ENCODE measurements at regions not wholly inside any gene's neighbourhood (a gene's known extent, or its start where the extent isn't known, plus 50 kb on each side); places are given as distances from the start of the nearest gene placed in this dataset.

GRCh38 chr6:22849921-22850320 lies 280.6 kb downstream of the HDGFL1 start:
- Mint-ChIP-seq H3K9me3 (ENCODE audit: unreplicated experiment) (no peaks in the 10 kb centered on the region), H3K27me3 (ENCODE audit: insufficient read depth, unreplicated experiment) (no peaks in the 10 kb centered on the region), H3K36me3 (ENCODE audit: insufficient read depth, unreplicated experiment) (no peaks in the 10 kb centered on the region), H3K4me1 (ENCODE audit: insufficient read depth, unreplicated experiment) (peaks cover 6% of the 10 kb centered on the region), H3K4me3 (ENCODE audit: unreplicated experiment) (no peak overlapping the region), H3K27ac (ENCODE audit: low read depth, unreplicated experiment) (no peak overlapping the region)
- ChIA-PET CTCF (interaction anchor here (0.6 to 0.7 kb wide), 3 partner anchors 100 to 1782 kb away, joined by 3 read pairs; no protein-coding TSS in a partner anchor), POLR2A (no interaction called here)
- no peak for DNase-seq (ENCODE audit: unreplicated experiment)
- TF ChIP-seq CTCF (IDR thresholded peaks at IDR 0.05; ENCODE audit: unreplicated experiment), result no peak
- no TSS peak for BruUV-seq (replicated peaks)
- intact Hi-C loops (cut with micrococcal nuclease), result no loop called here

GRCh38 chr6:22852101-22852500 lies 282.7 kb downstream of the HDGFL1 start:
- H3K27ac Mint-ChIP-seq (ENCODE audit: low read depth, unreplicated experiment), result no peak overlapping the region
- no peak for TF ChIP-seq CTCF (IDR thresholded peaks at IDR 0.05; ENCODE audit: unreplicated experiment)
- H3K4me1 Mint-ChIP-seq (ENCODE audit: insufficient read depth, unreplicated experiment), result peaks cover 6% of the 10 kb centered on the region
- no TSS peak for BruUV-seq (replicated peaks)
- ChIA-PET POLR2A (no interaction called here), CTCF (no interaction called here)
- DNase-seq (ENCODE audit: unreplicated experiment), result no peak
- H3K36me3 Mint-ChIP-seq (ENCODE audit: insufficient read depth, unreplicated experiment), result no peaks in the 10 kb centered on the region
- no peaks in the 10 kb centered on the region for H3K9me3 Mint-ChIP-seq (ENCODE audit: unreplicated experiment)
- intact Hi-C loops (cut with micrococcal nuclease), result no loop called here
- H3K27me3 Mint-ChIP-seq (ENCODE audit: insufficient read depth, unreplicated experiment), result no peaks in the 10 kb centered on the region
- H3K4me3 Mint-ChIP-seq (ENCODE audit: unreplicated experiment), result no peak overlapping the region

GRCh38 chr6:22873513-22874136 lies 304.3 kb downstream of the HDGFL1 start:
- CTCF ChIA-PET, result interaction anchor here (0.5 to 0.8 kb wide), 2 partner anchors 27 to 743 kb away, joined by 3 read pairs; no protein-coding TSS in a partner anchor
- intact Hi-C loops (cut with micrococcal nuclease), result no loop called here
- Mint-ChIP-seq H3K27me3 (ENCODE audit: insufficient read depth, unreplicated experiment) (no peaks in the 10 kb centered on the region), H3K36me3 (ENCODE audit: insufficient read depth, unreplicated experiment) (no peaks in the 10 kb centered on the region), H3K9me3 (ENCODE audit: unreplicated experiment) (peaks cover 8% of the 10 kb centered on the region), H3K4me3 (ENCODE audit: unreplicated experiment) (no peak overlapping the region), H3K27ac (ENCODE audit: low read depth, unreplicated experiment) (peak overlapping the region; percentile 12), H3K4me1 (ENCODE audit: insufficient read depth, unreplicated experiment) (peaks cover 6% of the 10 kb centered on the region)
- no TSS peak for BruUV-seq (replicated peaks)
- DNase-seq (ENCODE audit: unreplicated experiment), result peak; percentile 35
- POLR2A ChIA-PET, result interaction anchor here (0.6 to 1.4 kb wide), 7 partner anchors 15 to 1280 kb away, joined by 3 to 5 read pairs (median 3); partner anchors contain the start of gene SOX4
- no peak for TF ChIP-seq CTCF (IDR thresholded peaks at IDR 0.05; ENCODE audit: unreplicated experiment)

- TF ChIP-seq CTCF (IDR thresholded peaks at IDR 0.05; ENCODE audit: unreplicated experiment), result no peak
- Mint-ChIP-seq H3K36me3 (ENCODE audit: insufficient read depth, unreplicated experiment) (no peaks in the 10 kb centered on the region), H3K27me3 (ENCODE audit: insufficient read depth, unreplicated experiment) (no peaks in the 10 kb centered on the region), H3K27ac (ENCODE audit: low read depth, unreplicated experiment) (no peak overlapping the region), H3K9me3 (ENCODE audit: unreplicated experiment) (no peaks in the 10 kb centered on the region), H3K4me1 (ENCODE audit: insufficient read depth, unreplicated experiment) (peaks cover 10% of the 10 kb centered on the region), H3K4me3 (ENCODE audit: unreplicated experiment) (no peak overlapping the region)
- no peak for DNase-seq (ENCODE audit: unreplicated experiment)
- ChIA-PET CTCF (no interaction called here), POLR2A (no interaction called here)
- no TSS peak for BruUV-seq (replicated peaks)
- intact Hi-C loops (cut with micrococcal nuclease), result no loop called here
Observed at GRCh38 chr6:22875845-22876244, 306.5 kb downstream of the HDGFL1 start.
